Heart right ventricle (tissue), 16 donors: ENCODE measurements at regions not wholly inside any gene's neighbourhood (a gene's known extent, or its start where the extent isn't known, plus 50 kb on each side); places are given as distances from the start of the nearest gene placed in this dataset.

Source experiments
- ATAC-seq, 8 donors: fragments of 200-7000 bp; cut with Tn5 transposase; one replicate each; pipeline ENCODE4 v1.9.1; 2020; ENCODE audit warnings: mild to moderate bottlenecking in 8 of 8, moderate library complexity in 8 of 8, moderate number of reproducible peaks in 1 of 8
- DNase-seq, 2 donors: peaks; one replicate each; pipeline ENCODE4 v3.0.0-alpha.2; 2020
- H3K27ac ChIP-seq, 10 donors: fragments of 200-600 bp; sonication (generic) in 2 of 10; one replicate each; pipeline versions ENCODE4 v1.5.0 to v1.8.0; 2020 to 2022; ENCODE audit warnings: mild to moderate bottlenecking in 3 of 10
- H3K27me3 ChIP-seq, 7 donors: fragments of 200-600 bp; one replicate each; pipeline ENCODE4 v1.8.0; 2021 to 2022; ENCODE audit warnings: mild to moderate bottlenecking in 2 of 7
- H3K36me3 ChIP-seq, 9 donors: fragments of 200-600 bp; sonication (generic) in 1 of 9; one replicate each; pipeline versions ENCODE4 v1.5.0 to v1.8.0; 2020 to 2022; ENCODE audit warnings: mild to moderate bottlenecking in 2 of 9
- H3K4me1 ChIP-seq, 9 donors: fragments of 200-600 bp; sonication (generic) in 1 of 9; one replicate each; pipeline versions ENCODE4 v1.5.0 to v1.8.0; 2020 to 2022; ENCODE audit warnings: mild to moderate bottlenecking in 4 of 9
- H3K4me3 ChIP-seq, 10 donors: fragments of 200-600 bp; sonication (generic) in 2 of 10; one replicate each; pipeline versions ENCODE4 v1.5.0 to v1.8.0; 2020 to 2022; ENCODE audit warnings: mild to moderate bottlenecking in 7 of 10, moderate library complexity in 2 of 10
- H3K9me3 ChIP-seq, 11 donors: fragments of 200-600 bp in 10 of 11; sonication (generic) in 2 of 11; one replicate each; pipeline versions ENCODE4 v1.5.0 to v1.8.0; 2013 to 2022; ENCODE audit warnings: mild to moderate bottlenecking in 2 of 11, control low read depth in 1 of 11, moderate library complexity in 1 of 11
- CTCF ChIP-seq, 9 donors: fragments of 200-600 bp; sonication (generic) in 2 of 9; IDR thresholded peaks; one replicate each; pipeline versions ENCODE4 v1.5.0 to v1.8.0; 2021 to 2022; ENCODE audit warnings: antibody characterized with exemption in 9 of 9, mild to moderate bottlenecking in 5 of 9, moderate library complexity in 1 of 9
- WGBS, 2 donors: extraction: QIAGEN DNeasy Blood & Tissue Kit; methylation state at CpG; one replicate each; pipeline ENCODE4 v1.1.7; 2013; ENCODE audit warnings: inconsistent platforms in 1 of 2; 5-methylcytosine and 5-hydroxymethylcytosine counted together
- intact Hi-C, 10 donors: fragments of 100-400 bp; cut with DNase I; formaldehyde crosslinking; loops; one replicate each; pipeline versions ENCODE4 v1.11.1 to v1.14.2; 2022
- donor health status: Arrhythmogenic right ventricular cardiomyopathy.
- donor health status: ischemic (EF 13 %, LVEDD 7.1; RV severe dilation, severe dysfunction).
- donor health status: healthy with polysubstance abuse.
- donor health status: DM: no; HTN: yes; CAD: no.
- donor health status: DM: no; HTN: no; CAD: no.
- donor health status: ischemic (EF 25% LVEDD 6.9; RV normal size, moderate dysfunction).
- donor health status: ischemic (EF 25% LVEDD 5.7; RV mildly dilated, moderate dysfunction).
- donor health status: healthy.
- donor health status: DM: yes; HTN: yes; CAD: no.
- donor health status: Ischemic cardiomyopathy.
- donor health status: ischemic (EF 35%, LVEDD 5.7; RV mildly dilated, moderate dysfunction).
- donor health status: nonischemic (EF 11% LVEDD 7.7; RV severe dilation, severe dysfunction).
- donor health status: DM: yes; HTN: yes; CAD: no.
- donor health status: PGD.
- donor health status: ischemic (EF 29% LVEDD 5.4; RV normal size, mild dysfunction).
- donor health status: nonischemic (EF 23%, LVEDD 6.1; RV moderate dilation, normal function).

- no peak for TF ChIP-seq CTCF (IDR thresholded peaks at IDR 0.05)
- H3K4me1 ChIP-seq = peaks cover 0 to 9% (median 0%) of the 10 kb centered on the region in 9 donors
- no peak overlapping the region for H3K27ac ChIP-seq
- no peak overlapping the region for H3K4me3 ChIP-seq
- intact Hi-C loops = no loop called here
- no peak for ATAC-seq
- 76 to 94% methylated on average over 1 of the region's 1 CpG for WGBS, 2 donors
- DNase-seq = no peak
- H3K27me3 ChIP-seq = no peaks in the 10 kb centered on the region
- no peaks in the 10 kb centered on the region for H3K9me3 ChIP-seq
- H3K36me3 ChIP-seq = peaks cover 0 to 46% (median 22%) of the 10 kb centered on the region in 9 donors
Measured at GRCh38 chr6:144854654-144855053, 569.5 kb downstream of the UTRN start.

- Histone ChIP-seq H3K27ac (no peak overlapping the region), H3K27me3 (no peaks in the 10 kb centered on the region), H3K4me1 (peaks cover 0 to 9% (median 0%) of the 10 kb centered on the region in 9 donors), H3K9me3 (no peaks in the 10 kb centered on the region), H3K36me3 (peaks cover 0 to 39% (median 21%) of the 10 kb centered on the region in 9 donors), H3K4me3 (no peak overlapping the region)
- no peak for TF ChIP-seq CTCF (IDR thresholded peaks at IDR 0.05)
- intact Hi-C loops = no loop called here
- no peak for ATAC-seq
- no peak for DNase-seq
Measured at GRCh38 chr6:144855375-144855774, 570.2 kb downstream of the UTRN start.

- WGBS, 2 donors = 91 to 93% methylated on average over 2 of the region's 2 CpGs
- TF ChIP-seq CTCF (IDR thresholded peaks at IDR 0.05) = no peak
- Histone ChIP-seq H3K27ac (no peak overlapping the region), H3K9me3 (no peaks in the 10 kb centered on the region), H3K36me3 (peaks cover 0 to 33% (median 15%) of the 10 kb centered on the region in 9 donors), H3K4me1 (peaks cover 0 to 9% (median 0%) of the 10 kb centered on the region in 9 donors), H3K4me3 (no peak overlapping the region), H3K27me3 (no peaks in the 10 kb centered on the region)
- ATAC-seq (no peak), DNase-seq (no peak)
- intact Hi-C loops = no loop called here
Measured at GRCh38 chr6:144855812-144856531, 570.8 kb downstream of the UTRN start.

GRCh38 chr6:144856622-144857021 is 571.5 kb downstream of the UTRN start:
- intact Hi-C loops = no loop called here
- ATAC-seq (no peak), DNase-seq (no peak)
- Histone ChIP-seq H3K9me3 (no peaks in the 10 kb centered on the region), H3K4me3 (no peak overlapping the region), H3K27me3 (no peaks in the 10 kb centered on the region), H3K4me1 (peaks cover 0 to 9% (median 0%) of the 10 kb centered on the region in 9 donors), H3K36me3 (peaks cover 0 to 26% (median 9%) of the 10 kb centered on the region in 9 donors), H3K27ac (no peak overlapping the region)
- 91 to 99% methylated on average over 3 of the region's 3 CpGs for WGBS, 2 donors
- TF ChIP-seq CTCF (IDR thresholded peaks at IDR 0.05) = no peak
